ENCODE measurements at regions not wholly inside any gene's neighbourhood (a gene's known extent, or its start where the extent isn't known, plus 50 kb on each side); places are given as distances from the start of the nearest gene placed in this dataset.
"Not testable (repeated sequence)": the region's sequence is repeated elsewhere in the genome, so short reads cannot be mapped to it uniquely, and the experiment has no call there.

GRCh38 chr2:87466591-87467120 lies 281.2 kb upstream of the PLGLB2 start:
- H3K27me3 ChIP-seq (ENCODE audit: control insufficient read depth in 1 of 2, insufficient read depth in 1 of 2, low read length in 2 of 2), result not testable (repeated sequence)

DNA sequence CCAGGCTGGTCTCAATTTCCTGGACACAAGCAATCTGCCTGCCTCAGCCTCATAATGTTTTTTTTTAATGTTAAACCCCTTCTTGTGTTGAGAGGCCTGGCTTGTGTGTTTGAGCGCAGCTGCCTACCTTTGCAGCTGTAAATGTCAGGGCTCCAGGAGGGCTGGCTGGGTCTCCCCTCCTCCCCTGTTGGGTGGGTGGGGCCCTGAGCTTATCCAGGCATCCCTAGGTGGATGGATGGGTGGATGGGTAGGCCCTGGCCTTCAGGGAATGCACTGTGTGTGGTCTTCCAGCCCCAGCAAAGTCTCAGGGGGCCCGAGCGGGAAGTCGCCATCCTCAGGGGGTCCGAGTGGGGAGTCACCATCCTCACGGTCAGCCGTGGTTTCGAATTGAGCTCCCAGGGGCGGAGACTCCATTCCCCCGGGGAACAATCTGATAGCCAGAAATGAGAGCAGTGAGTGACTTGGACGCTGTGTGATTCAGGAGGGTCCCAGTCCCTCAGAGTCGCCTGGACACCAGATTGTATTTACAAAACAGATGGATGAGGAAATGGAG lies 279.4 kb upstream of the PLGLB2 start:
- not testable (repeated sequence) for H2AK5ac ChIP-seq (ENCODE audit: low read length, severe bottlenecking); H2AFZ ChIP-seq (ENCODE audit: low read depth, low read length); H3K4me2 ChIP-seq (ENCODE audit: low read length, poor library complexity, severe bottlenecking); H3K4me3 ChIP-seq (ENCODE audit: insufficient read depth in 1 of 2, low read depth in 1 of 2, low read length in 2 of 2); DNase-seq; H3K18ac ChIP-seq (ENCODE audit: low read depth in 1 of 2, low read length in 2 of 2); H3K4me1 ChIP-seq (ENCODE audit: control insufficient read depth, insufficient read depth, low read depth, low read length); H2BK120ac ChIP-seq (ENCODE audit: low read depth, low read length); H4K91ac ChIP-seq (ENCODE audit: low read length); H3K14ac ChIP-seq (ENCODE audit: low read length in 2 of 2); H2BK15ac ChIP-seq (ENCODE audit: low read depth, poor library complexity, severe bottlenecking); H3K9me3 ChIP-seq (ENCODE audit: control insufficient read depth, low read length); H3K36me3 ChIP-seq (ENCODE audit: control insufficient read depth in 1 of 2, insufficient read depth in 2 of 2, low read depth in 1 of 2, low read length in 2 of 2); H3K23ac ChIP-seq (ENCODE audit: low read length in 2 of 2); H3K79me1 ChIP-seq (replicated peaks; ENCODE audit: low read length, poor library complexity, severe bottlenecking); H3K4ac ChIP-seq (ENCODE audit: low read depth in 1 of 2, low read length in 2 of 2); H3K27me3 ChIP-seq (ENCODE audit: control insufficient read depth in 1 of 2, insufficient read depth in 1 of 2, low read length in 2 of 2); H2BK5ac ChIP-seq (ENCODE audit: low read depth, low read length, poor library complexity, severe bottlenecking); H2BK12ac ChIP-seq (ENCODE audit: low read length in 2 of 2); H3K9ac ChIP-seq (ENCODE audit: low read length)
- Histone ChIP-seq H4K8ac (ENCODE audit: low read length) (peak overlapping the region; percentile 12), H3K27ac (ENCODE audit: low read length, poor library complexity, severe bottlenecking) (peak overlapping the region; percentile 11)
- WGBS, result 46% methylated on average over 10 of the region's 12 CpGs

More at GRCh38 chr2:87466591-87467120, 281.2 kb upstream of the PLGLB2 start:
- not testable (repeated sequence) for H3K4me2 ChIP-seq (ENCODE audit: low read length, poor library complexity, severe bottlenecking); H3K23ac ChIP-seq (ENCODE audit: low read length in 2 of 2); H3K4me1 ChIP-seq (ENCODE audit: control insufficient read depth, insufficient read depth, low read depth, low read length); H3K9me3 ChIP-seq (ENCODE audit: control insufficient read depth, low read length); H3K4ac ChIP-seq (ENCODE audit: low read depth in 1 of 2, low read length in 2 of 2); H2AFZ ChIP-seq (ENCODE audit: low read depth, low read length); H3K4me3 ChIP-seq (ENCODE audit: insufficient read depth in 1 of 2, low read depth in 1 of 2, low read length in 2 of 2); H3K79me1 ChIP-seq (replicated peaks; ENCODE audit: low read length, poor library complexity, severe bottlenecking); H2BK120ac ChIP-seq (ENCODE audit: low read depth, low read length); H3K9ac ChIP-seq (ENCODE audit: low read length); H2AK5ac ChIP-seq (ENCODE audit: low read length, severe bottlenecking); H3K14ac ChIP-seq (ENCODE audit: low read length in 2 of 2); H4K91ac ChIP-seq (ENCODE audit: low read length); H4K8ac ChIP-seq (ENCODE audit: low read length); H2BK5ac ChIP-seq (ENCODE audit: low read depth, low read length, poor library complexity, severe bottlenecking); H3K36me3 ChIP-seq (ENCODE audit: control insufficient read depth in 1 of 2, insufficient read depth in 2 of 2, low read depth in 1 of 2, low read length in 2 of 2); H2BK12ac ChIP-seq (ENCODE audit: low read length in 2 of 2); H3K27ac ChIP-seq (ENCODE audit: low read length, poor library complexity, severe bottlenecking); DNase-seq; H2BK15ac ChIP-seq (ENCODE audit: low read depth, poor library complexity, severe bottlenecking)
- H3K18ac ChIP-seq (ENCODE audit: low read depth in 1 of 2, low read length in 2 of 2), result peak overlapping the region in 1 of 2 experiments; percentile 21
- 67% methylated on average over 2 of the region's 8 CpGs for WGBS

DNA sequence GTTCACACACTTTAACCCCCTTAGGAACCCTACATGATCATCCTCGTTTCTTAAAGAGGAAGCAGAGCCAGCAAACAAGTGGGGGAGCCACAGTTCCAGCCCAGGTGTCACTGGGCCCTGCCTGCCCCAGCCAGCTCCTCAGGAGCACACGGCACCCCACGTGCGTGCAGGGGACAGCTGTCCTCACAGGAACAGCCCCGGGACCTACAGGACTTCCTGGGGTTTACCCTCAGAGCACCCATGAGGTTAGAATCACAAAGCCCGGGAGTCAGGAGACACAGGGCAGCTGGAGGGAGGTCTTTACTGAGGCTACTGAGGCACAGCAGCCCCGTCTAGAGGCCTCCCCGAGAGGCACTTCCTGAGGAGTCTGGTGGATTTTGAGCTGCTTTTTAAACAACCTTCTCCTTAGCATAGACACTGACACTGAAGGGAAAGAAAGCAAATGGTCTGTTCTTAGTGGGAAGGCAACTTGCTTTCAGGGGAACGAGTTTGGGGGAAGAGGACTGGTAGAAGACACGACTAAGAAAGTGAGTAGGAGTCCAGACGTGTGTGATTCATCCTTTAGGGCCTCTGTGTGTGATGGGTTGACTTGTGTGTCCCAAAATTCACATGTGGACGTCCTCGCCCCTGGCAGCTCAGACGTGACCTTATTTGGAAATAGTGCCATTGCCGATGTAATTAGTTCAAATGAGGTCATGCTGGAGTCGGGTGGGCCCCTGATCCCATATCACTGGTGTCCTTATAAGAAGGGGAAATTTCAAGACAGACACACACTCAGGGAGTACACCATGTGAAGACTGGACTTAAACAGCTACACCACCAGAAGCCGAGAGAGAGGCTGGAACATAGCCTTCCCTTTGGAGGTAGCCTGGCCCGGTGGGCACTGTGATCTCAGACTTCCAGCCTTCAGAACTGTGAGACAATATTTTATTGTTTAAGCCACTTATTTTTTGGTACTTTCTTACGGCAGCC lies 278.4 kb upstream of the PLGLB2 start:
- H2BK15ac ChIP-seq (ENCODE audit: low read depth, poor library complexity, severe bottlenecking); H3K4me1 ChIP-seq (ENCODE audit: control insufficient read depth, insufficient read depth, low read depth, low read length); H3K9me3 ChIP-seq (ENCODE audit: control insufficient read depth, low read length); H2AK5ac ChIP-seq (ENCODE audit: low read length, severe bottlenecking); H4K8ac ChIP-seq (ENCODE audit: low read length); H2AFZ ChIP-seq (ENCODE audit: low read depth, low read length); H3K4me3 ChIP-seq (ENCODE audit: insufficient read depth in 1 of 2, low read depth in 1 of 2, low read length in 2 of 2); H3K36me3 ChIP-seq (ENCODE audit: control insufficient read depth in 1 of 2, insufficient read depth in 2 of 2, low read depth in 1 of 2, low read length in 2 of 2); H3K23ac ChIP-seq (ENCODE audit: low read length in 2 of 2); H3K14ac ChIP-seq (ENCODE audit: low read length in 2 of 2); H3K27me3 ChIP-seq (ENCODE audit: control insufficient read depth in 1 of 2, insufficient read depth in 1 of 2, low read length in 2 of 2); H3K79me1 ChIP-seq (replicated peaks; ENCODE audit: low read length, poor library complexity, severe bottlenecking): not testable (repeated sequence)
- peak overlapping the region in 1 of 2 experiments; percentile 24 for H3K4ac ChIP-seq (ENCODE audit: low read depth in 1 of 2, low read length in 2 of 2)
- H3K18ac ChIP-seq (ENCODE audit: low read depth in 1 of 2, low read length in 2 of 2), result peak overlapping the region; percentile 83 to 93
- peak overlapping the region; percentile 25 for H4K91ac ChIP-seq (ENCODE audit: low read length)
- peak; percentile 56 for DNase-seq
- H2BK5ac ChIP-seq (ENCODE audit: low read depth, low read length, poor library complexity, severe bottlenecking), result peak overlapping the region; percentile 31
- peak overlapping the region; percentile 74 for H3K9ac ChIP-seq (ENCODE audit: low read length)
- WGBS, result 42% methylated on average over 8 of the region's 19 CpGs
- H2BK12ac ChIP-seq (ENCODE audit: low read length in 2 of 2), result peak overlapping the region in 1 of 2 experiments; percentile 54
- H2BK120ac ChIP-seq (ENCODE audit: low read depth, low read length), result peak overlapping the region; percentile 27
- H3K27ac ChIP-seq (ENCODE audit: low read length, poor library complexity, severe bottlenecking), result peak overlapping the region; percentile 47
- peak overlapping the region; percentile 23 for H3K4me2 ChIP-seq (ENCODE audit: low read length, poor library complexity, severe bottlenecking)

Measured in mesenchymal stem cell (in vitro differentiated cells and primary cell).